ENCODE measurements at regions not wholly inside any gene's neighbourhood (a gene's known extent, or its start where the extent isn't known, plus 50 kb on each side); places are given as distances from the start of the nearest gene placed in this dataset.

DNA sequence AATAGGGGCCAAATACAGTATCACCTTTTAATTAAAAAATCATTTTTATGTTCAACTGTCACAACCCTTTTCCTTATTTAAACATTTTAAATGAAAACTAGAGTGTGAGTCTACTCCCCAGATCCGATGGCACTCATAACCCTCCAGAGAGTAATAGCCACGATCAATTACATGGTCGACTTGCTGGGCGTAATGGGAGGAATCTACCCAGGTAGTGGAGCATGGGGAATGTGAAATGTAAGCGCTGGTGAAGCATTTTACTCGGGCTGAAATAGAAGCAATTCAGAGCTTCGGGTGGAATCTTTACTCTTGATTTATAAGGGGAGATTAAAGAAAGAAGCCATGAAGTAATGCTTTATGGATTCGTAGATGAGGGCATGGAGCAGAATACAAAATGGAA is 321.9 kb downstream of the ACTR3B start:
- Mint-ChIP-seq H3K4me3 (no peak overlapping the region), H3K36me3 (no peaks in the 10 kb centered on the region), H3K27ac (no peak overlapping the region), H3K4me1 (no peaks in the 10 kb centered on the region), H3K9me3 (peaks cover 2% of the 10 kb centered on the region), H3K27me3 (ENCODE audit: insufficient read depth, low read depth) (peaks cover 6% of the 10 kb centered on the region)
- DNase-seq (ENCODE audit: low spot score), result no peak
- H3F3A ChIP-seq (ENCODE audit: low read depth), result no peaks in the 10 kb centered on the region
- no peaks in the 10 kb centered on the region for H4K20me1 ChIP-seq (ENCODE audit: low read depth)
- no peak overlapping the region for H2AFZ ChIP-seq (replicated peaks)
- H3K9me3 ChIP-seq (ENCODE audit: low read depth), result no peaks in the 10 kb centered on the region
- H3K27ac ChIP-seq, result no peak overlapping the region
- H3K4me3 ChIP-seq, result no peak overlapping the region
- no peaks in the 10 kb centered on the region for H3K36me3 ChIP-seq
- no peaks in the 10 kb centered on the region for H3K4me1 ChIP-seq
- TF ChIP-seq EZH2 (IDR thresholded peaks at IDR 0.05), result no peak
- TF ChIP-seq, protein P1, sequence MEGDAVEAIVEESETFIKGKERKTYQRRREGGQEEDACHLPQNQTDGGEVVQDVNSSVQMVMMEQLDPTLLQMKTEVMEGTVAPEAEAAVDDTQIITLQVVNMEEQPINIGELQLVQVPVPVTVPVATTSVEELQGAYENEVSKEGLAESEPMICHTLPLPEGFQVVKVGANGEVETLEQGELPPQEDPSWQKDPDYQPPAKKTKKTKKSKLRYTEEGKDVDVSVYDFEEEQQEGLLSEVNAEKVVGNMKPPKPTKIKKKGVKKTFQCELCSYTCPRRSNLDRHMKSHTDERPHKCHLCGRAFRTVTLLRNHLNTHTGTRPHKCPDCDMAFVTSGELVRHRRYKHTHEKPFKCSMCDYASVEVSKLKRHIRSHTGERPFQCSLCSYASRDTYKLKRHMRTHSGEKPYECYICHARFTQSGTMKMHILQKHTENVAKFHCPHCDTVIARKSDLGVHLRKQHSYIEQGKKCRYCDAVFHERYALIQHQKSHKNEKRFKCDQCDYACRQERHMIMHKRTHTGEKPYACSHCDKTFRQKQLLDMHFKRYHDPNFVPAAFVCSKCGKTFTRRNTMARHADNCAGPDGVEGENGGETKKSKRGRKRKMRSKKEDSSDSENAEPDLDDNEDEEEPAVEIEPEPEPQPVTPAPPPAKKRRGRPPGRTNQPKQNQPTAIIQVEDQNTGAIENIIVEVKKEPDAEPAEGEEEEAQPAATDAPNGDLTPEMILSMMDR (IDR thresholded peaks at IDR 0.05), result no peak
- TF ChIP-seq EZH2phosphoT487 (IDR thresholded peaks at IDR 0.05), result no peak
- no peaks in the 10 kb centered on the region for H3K79me2 ChIP-seq (ENCODE audit: low read depth)
- no peak overlapping the region for H3K4me2 ChIP-seq
- no peaks in the 10 kb centered on the region for H3K27me3 ChIP-seq
- no peak overlapping the region for H3K9ac ChIP-seq

DNA sequence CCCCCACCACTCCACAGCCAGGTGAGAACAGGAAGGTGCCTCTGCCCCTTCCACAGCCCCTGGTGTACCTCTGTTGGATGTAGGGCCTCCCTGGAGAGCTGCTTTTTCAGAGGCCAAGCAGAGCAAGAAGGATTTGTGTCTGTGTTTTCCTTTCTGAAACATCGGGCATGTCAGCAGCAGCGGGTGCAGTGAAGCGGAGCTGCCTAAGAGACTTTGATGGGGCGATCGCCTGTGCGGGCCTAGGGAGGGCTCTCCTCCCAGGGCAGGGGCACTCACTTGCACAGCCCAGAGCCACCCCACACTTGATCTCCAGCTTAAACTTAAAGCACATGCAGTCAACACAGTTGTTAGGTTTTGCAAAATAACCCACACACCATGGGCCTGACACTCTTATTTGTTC is 324.7 kb downstream of the ACTR3B start:
- Histone ChIP-seq H3K27me3 (no peaks in the 10 kb centered on the region), H3K4me1 (no peaks in the 10 kb centered on the region), H3K79me2 (ENCODE audit: low read depth) (no peaks in the 10 kb centered on the region), H3K9ac (no peak overlapping the region), H3K4me3 (no peak overlapping the region), H3F3A (ENCODE audit: low read depth) (no peaks in the 10 kb centered on the region), H2AFZ (replicated peaks) (no peak overlapping the region), H4K20me1 (ENCODE audit: low read depth) (no peaks in the 10 kb centered on the region), H3K27ac (no peak overlapping the region), H3K4me2 (no peak overlapping the region), H3K9me3 (ENCODE audit: low read depth) (no peaks in the 10 kb centered on the region), H3K36me3 (no peaks in the 10 kb centered on the region)
- TF ChIP-seq EZH2 (IDR thresholded peaks at IDR 0.05) (no peak), EZH2phosphoT487 (IDR thresholded peaks at IDR 0.05) (no peak)
- TF ChIP-seq, protein P1 (IDR thresholded peaks at IDR 0.05), result no peak
- H3K4me3 Mint-ChIP-seq, result no peak overlapping the region
- no peak overlapping the region for H3K27ac Mint-ChIP-seq
- DNase-seq (ENCODE audit: low spot score), result no peak
- H3K27me3 Mint-ChIP-seq (ENCODE audit: insufficient read depth, low read depth), result peaks cover 6% of the 10 kb centered on the region
- no peaks in the 10 kb centered on the region for H3K4me1 Mint-ChIP-seq
- H3K9me3 Mint-ChIP-seq, result peaks cover 2% of the 10 kb centered on the region
- H3K36me3 Mint-ChIP-seq, result no peaks in the 10 kb centered on the region

DNA sequence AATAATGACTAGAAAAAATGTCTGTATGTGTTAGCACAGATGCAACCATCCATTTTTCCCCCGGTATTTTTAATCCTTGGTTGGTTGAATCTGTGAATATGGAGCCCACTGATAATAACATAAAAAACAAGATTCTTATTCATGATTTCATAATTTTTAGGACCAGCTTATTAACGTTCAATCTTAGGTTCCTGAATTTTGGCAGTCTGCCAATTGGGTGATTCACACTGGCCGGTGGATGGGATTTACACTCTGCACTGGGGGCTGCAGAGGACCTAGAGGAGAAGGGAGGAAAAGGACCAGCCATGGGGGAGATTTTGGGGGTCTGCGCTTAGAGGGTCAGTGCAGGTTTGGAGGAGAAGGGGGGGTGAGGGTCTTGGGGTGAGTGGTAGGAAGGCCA is 327.9 kb downstream of the ACTR3B start:
- Histone ChIP-seq H3K27ac (no peak overlapping the region), H3K4me1 (peaks cover 5% of the 10 kb centered on the region), H3K36me3 (no peaks in the 10 kb centered on the region), H2AFZ (replicated peaks) (no peak overlapping the region), H3K9ac (no peak overlapping the region), H3K9me3 (ENCODE audit: low read depth) (no peaks in the 10 kb centered on the region), H3K79me2 (ENCODE audit: low read depth) (no peaks in the 10 kb centered on the region), H4K20me1 (ENCODE audit: low read depth) (no peaks in the 10 kb centered on the region), H3K27me3 (no peaks in the 10 kb centered on the region), H3K4me2 (no peak overlapping the region), H3F3A (ENCODE audit: low read depth) (no peaks in the 10 kb centered on the region), H3K4me3 (no peak overlapping the region)
- Mint-ChIP-seq H3K27ac (no peak overlapping the region), H3K4me3 (no peak overlapping the region), H3K36me3 (no peaks in the 10 kb centered on the region), H3K27me3 (ENCODE audit: insufficient read depth, low read depth) (peaks cover 2% of the 10 kb centered on the region), H3K4me1 (no peaks in the 10 kb centered on the region), H3K9me3 (peaks cover 2% of the 10 kb centered on the region)
- TF ChIP-seq EZH2phosphoT487 (IDR thresholded peaks at IDR 0.05) (no peak), EZH2 (IDR thresholded peaks at IDR 0.05) (no peak)
- TF ChIP-seq, protein P1 (IDR thresholded peaks at IDR 0.05), result no peak
- DNase-seq (ENCODE audit: low spot score), result no peak

Measured in neural progenitor cell (in vitro differentiated cells).